ENCODE measurements at regions not wholly inside any gene's neighbourhood (a gene's known extent, or its start where the extent isn't known, plus 50 kb on each side); places are given as distances from the start of the nearest gene placed in this dataset.

DNA sequence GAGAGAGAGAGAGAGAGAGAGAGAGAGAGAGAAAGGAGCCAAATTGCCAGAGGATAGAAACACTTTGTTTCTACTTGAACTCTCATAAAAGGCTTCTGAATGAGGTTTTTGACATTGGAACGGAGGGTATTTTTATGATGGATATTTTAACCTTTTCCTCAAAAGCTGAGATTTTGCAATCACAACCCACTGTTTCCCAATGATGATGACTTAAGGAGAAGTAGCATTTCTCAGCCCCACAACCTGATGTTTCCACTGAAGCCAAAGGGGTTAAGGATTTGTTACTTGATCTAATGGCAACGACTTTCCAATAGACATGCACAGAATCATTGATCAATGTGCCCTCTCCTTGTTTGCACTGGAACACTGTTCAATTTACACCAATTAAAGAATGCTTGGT lies 67.1 kb upstream of the POU3F3 start:
- no peak for TF ChIP-seq EZH2 (IDR thresholded peaks at IDR 0.05; ENCODE audit: insufficient read depth, poor library complexity, severe bottlenecking)
- no peak for TF ChIP-seq EZH2phosphoT487 (IDR thresholded peaks at IDR 0.05; ENCODE audit: insufficient read depth, low read depth)

All from GM23248 (cell line).